Colon (tissue), 2 donors: ENCODE measurements at regions not wholly inside any gene's neighbourhood (a gene's known extent, or its start where the extent isn't known, plus 50 kb on each side); places are given as distances from the start of the nearest gene placed in this dataset.
"Not testable (repeated sequence)": the region's sequence is repeated elsewhere in the genome, so short reads cannot be mapped to it uniquely, and the experiment has no call there.

Experiments used
- FAIRE-seq: peaks from 2 replicates; lab custom pipeline; 2012; peaks lifted over from hg19 to GRCh38; lab: Jason Lieb, UNC
- donor health status: control.
- donor health status: control.

- FAIRE-seq, result not testable (repeated sequence)
These were observed 244.0 kb downstream of the ANKRD30B start for GRCh38 chr18:14991934-14992445.

GRCh38 chr18:14992758-14993157 lies 244.8 kb downstream of the ANKRD30B start:
- FAIRE-seq, result not testable (repeated sequence)

- peak; percentile 33 for FAIRE-seq
These were observed 247.1 kb downstream of the ANKRD30B start for GRCh38 chr18:14995023-14995422.

- FAIRE-seq, result no peak
These were observed 249.4 kb downstream of the ANKRD30B start for GRCh38 chr18:14997357-14997756.

DNA sequence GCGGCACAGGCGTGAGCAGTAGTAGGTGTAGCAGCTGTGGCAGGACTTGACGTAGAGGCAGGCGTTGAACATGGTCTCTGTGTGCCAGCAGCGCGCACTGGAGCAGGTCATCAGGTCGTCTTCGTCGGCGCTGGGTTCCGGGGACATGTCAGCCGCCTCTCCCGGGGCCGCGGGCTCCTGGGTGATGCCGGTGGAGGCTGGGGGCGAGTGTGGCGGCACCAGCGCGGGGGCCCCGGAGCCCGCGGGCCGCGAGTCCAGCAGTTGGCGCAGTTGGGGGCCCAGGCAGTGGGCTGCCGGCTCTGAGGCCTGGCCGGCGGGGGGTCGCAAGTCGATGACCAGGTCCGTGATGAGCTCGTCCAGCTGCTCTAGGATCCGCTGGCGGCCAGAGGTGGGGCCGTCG lies 249.9 kb downstream of the ANKRD30B start:
- not testable (repeated sequence) for FAIRE-seq

GRCh38 chr18:14998360-14999042 lies 250.5 kb downstream of the ANKRD30B start:
- not testable (repeated sequence) for FAIRE-seq

- FAIRE-seq, result no peak
These were observed 251.4 kb downstream of the ANKRD30B start for GRCh38 chr18:14999085-14999975.

- not testable (repeated sequence) for FAIRE-seq
These were observed 252.4 kb downstream of the ANKRD30B start for GRCh38 chr18:15000119-15001037.

GRCh38 chr18:15001038-15001794 lies 253.2 kb downstream of the ANKRD30B start:
- FAIRE-seq, result not testable (repeated sequence)

DNA sequence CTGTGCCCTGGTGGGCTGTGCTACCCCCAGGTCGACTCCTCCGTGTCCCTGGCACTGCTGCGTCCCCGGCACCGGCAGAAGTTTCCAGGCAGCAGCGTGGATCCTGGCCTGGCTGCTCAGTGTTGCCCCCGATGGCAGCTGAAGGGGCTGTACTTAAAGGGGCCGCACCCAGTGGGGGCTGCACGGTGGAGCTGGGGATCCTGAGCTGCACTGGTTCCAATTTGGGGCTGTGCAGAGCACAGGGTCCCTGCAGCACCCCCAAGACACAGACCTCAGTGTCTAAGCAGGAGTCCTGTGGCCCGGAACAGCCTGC lies 253.8 kb downstream of the ANKRD30B start:
- FAIRE-seq, result not testable (repeated sequence)

DNA sequence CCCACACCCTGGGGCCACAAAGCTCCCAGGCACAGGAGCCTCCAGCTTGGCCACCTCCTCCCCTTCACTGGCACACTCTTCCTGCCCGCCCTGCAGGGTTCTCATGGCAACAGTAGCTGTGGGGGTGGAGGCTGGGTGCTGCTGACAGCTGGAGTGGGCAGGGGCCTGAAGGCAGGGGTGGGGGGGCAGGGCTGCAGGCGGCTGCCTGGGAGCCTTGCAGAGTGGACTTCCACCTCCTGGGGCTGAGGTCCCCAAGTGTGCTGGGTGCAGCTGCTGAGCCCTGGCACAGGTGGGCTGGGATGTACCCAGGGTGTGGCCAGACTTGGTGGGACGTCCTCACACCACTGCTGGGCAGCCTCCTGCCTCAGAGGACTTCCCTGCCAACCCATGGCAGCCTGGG lies 254.8 kb downstream of the ANKRD30B start:
- FAIRE-seq, result not testable (repeated sequence)

GRCh38 chr18:15003231-15003630 lies 255.3 kb downstream of the ANKRD30B start:
- FAIRE-seq, result not testable (repeated sequence)

- not testable (repeated sequence) for FAIRE-seq
These were observed 255.8 kb downstream of the ANKRD30B start for GRCh38 chr18:15003636-15004269.

DNA sequence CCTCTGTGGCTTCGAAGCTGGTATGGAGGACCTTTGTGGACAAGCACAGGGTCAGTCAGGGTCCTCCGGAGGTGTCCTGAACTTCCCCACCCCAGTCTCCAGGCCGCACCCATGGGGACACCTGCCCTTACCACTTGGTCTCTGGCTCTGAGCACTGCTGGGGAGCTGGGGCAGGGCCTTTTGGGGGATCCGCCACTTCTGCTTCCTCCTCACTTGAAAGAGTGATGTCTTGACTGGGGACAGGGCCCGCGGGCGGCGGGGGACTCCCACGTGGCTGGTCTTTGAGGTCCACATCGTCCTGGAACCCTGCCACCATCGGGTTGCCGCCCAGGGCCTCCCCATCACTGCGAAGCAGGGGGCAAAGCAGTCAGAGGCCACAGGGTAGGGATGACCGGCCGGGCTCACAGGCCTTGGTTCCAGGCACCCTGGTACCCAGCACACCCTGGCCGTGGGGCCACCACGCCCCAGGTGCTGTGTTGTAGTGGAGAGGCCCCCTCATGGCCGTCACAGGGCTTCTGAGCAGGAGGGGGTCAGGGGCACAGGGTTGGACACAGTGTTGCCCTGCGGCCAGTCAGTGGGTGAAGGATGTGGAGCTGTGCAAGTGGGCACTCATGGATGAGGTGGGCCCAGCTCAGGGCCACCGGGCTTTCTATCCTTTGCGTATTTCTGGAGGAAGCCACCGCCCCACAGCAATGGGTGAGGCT lies 256.4 kb downstream of the ANKRD30B start:
- not testable (repeated sequence) for FAIRE-seq

- FAIRE-seq, result no peak
These were observed 257.6 kb downstream of the ANKRD30B start for GRCh38 chr18:15005313-15006130.

GRCh38 chr18:15006616-15007015 lies 258.6 kb downstream of the ANKRD30B start:
- not testable (repeated sequence) for FAIRE-seq

- FAIRE-seq, result not testable (repeated sequence)
These were observed 278.1 kb downstream of the ANKRD30B start for GRCh38 chr18:15026041-15026440.

- peak; percentile 24 for FAIRE-seq
These were observed 280.1 kb downstream of the ANKRD30B start for GRCh38 chr18:15028037-15028436.

DNA sequence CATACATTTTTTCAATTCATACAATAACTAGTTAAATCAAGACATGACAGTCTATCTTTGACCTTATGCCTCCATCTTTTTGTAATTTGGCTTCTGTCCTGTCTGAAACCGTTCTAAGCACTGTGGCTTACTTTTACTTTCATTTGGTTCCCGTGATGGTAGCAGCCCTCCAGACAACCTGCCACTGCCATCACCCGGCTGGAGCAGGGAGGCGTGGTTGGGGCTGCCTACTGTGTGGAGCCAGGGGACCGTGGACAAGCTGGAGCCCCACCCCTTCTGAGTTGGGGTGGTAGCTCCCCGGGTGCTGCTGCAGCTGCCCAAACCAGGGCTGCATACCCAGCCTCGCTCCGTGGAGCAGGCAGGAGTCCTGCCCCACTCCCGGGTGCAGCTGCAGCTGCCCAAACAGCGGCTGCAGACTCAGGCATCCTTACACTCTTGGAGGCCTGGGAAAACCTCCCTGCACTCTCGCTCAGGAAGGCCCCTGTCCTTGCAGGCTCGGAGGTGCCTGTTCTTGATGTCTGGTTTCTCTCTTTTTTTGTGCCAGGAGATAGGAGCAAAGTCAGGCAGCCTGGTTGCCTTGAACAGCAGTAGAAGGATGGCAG lies 312.4 kb downstream of the ANKRD30B start:
- FAIRE-seq, result not testable (repeated sequence)
